Activated naive CD4-positive, alpha-beta T cell treated with anti-CD3 and anti-CD28 coated beads, Interleukin-2, amount 50 U/mL, for 72 hours (primary cell): ENCODE measurements at regions not wholly inside any gene's neighbourhood (a gene's known extent, or its start where the extent isn't known, plus 50 kb on each side); places are given as distances from the start of the nearest gene placed in this dataset.
A peak's percentile ranks its signal among the peaks of the same experiment; 100 is the strongest.

Experiments
- ATAC-seq, 2 donors: fragments of 150-1000 bp; cut with Tn5 transposase; 2 replicates each; pipeline ENCODE4 v1.10.0; 2021; ENCODE audit warnings: mild to moderate bottlenecking in 2 of 2, moderate library complexity in 2 of 2
- DNase-seq, 2 donors: peaks; one replicate each; pipeline ENCODE4 v3.0.0; 2021 to 2022; ENCODE audit warnings: low spot score in 2 of 2
- H3K27ac Mint-ChIP-seq, 2 donors: one replicate each; pipeline ENCODE4 v1.8.0; 2022; ENCODE audit warnings: mild to moderate bottlenecking in 2 of 2, mixed read lengths in 2 of 2
- H3K36me3 Mint-ChIP-seq, 2 donors: one replicate each; pipeline ENCODE4 v1.8.0; 2022; ENCODE audit warnings: mixed read lengths in 2 of 2
- H3K9me3 Mint-ChIP-seq, 2 donors: one replicate each; pipeline ENCODE4 v1.8.0; 2022; ENCODE audit warnings: mixed read lengths in 2 of 2

DNA sequence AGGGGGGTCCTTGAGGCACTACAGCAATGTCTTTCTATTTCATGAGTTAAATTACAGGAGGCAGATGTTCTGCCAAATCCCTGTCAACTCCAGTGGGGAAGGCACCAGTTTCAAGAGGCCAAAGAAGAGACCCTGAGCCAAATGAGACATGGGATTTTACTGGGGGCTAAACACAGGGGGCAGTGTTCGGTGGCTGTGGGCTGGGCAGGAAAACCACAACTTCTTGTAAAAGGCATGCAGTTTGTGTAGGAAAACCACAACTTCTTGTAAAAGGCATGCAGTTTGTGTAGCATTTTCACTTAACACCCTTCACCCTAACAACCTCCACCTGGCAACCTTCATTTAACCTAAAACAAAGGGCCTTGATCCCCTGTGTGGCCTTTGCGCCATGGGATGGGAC is 61.0 kb downstream of the POLR2M start:
- Mint-ChIP-seq H3K9me3 (no peaks in the 10 kb centered on the region), H3K36me3 (no peaks in the 10 kb centered on the region), H3K27ac (no peak overlapping the region)
- DNase-seq = no peak
- ATAC-seq = no peak

DNA sequence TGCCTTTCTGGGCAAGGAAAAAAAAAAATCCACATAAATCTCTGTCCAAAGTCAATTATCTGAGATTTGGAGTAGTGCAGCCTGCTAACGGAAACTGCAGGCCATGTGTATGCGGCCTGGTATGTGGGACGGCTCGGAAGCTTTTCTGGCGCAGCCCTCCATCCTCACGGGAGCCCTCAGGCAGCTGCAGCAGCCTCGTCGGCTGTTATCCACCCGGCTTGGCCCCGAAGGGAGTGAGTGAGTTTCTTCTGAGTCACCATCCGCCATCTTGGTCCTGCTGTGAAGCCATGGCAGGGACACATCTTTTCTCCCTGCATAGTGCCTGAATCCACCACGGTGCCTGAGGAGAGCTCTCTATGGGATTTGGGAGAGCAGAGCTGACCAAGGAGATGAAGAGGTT is 62.8 kb downstream of the POLR2M start:
- no peak overlapping the region for H3K27ac Mint-ChIP-seq
- no peak for ATAC-seq
- H3K9me3 Mint-ChIP-seq = no peaks in the 10 kb centered on the region
- DNase-seq = no peak
- H3K36me3 Mint-ChIP-seq = no peaks in the 10 kb centered on the region

DNA sequence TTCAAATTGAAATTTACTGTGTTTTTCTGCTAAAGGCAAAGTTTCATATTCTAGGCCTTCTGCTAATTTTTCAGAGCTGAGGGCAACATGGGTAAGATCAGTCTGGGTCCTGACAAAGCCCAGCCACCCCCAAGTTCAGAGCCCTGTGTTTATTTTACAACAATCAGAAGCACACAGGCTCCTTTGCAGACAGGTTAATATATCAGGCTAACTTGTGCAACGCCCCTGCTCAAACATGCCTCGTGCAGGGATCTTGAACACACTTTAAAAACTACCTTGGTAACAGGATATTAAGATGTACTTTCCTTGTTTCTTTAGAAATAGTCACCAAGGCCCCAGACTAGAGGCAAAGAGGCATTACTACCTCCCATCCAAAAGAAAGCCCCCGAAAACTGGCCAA is 64.0 kb downstream of the POLR2M start:
- H3K9me3 Mint-ChIP-seq = no peaks in the 10 kb centered on the region
- no peak overlapping the region for H3K27ac Mint-ChIP-seq
- no peak for ATAC-seq
- DNase-seq = no peak
- no peaks in the 10 kb centered on the region for H3K36me3 Mint-ChIP-seq

DNA sequence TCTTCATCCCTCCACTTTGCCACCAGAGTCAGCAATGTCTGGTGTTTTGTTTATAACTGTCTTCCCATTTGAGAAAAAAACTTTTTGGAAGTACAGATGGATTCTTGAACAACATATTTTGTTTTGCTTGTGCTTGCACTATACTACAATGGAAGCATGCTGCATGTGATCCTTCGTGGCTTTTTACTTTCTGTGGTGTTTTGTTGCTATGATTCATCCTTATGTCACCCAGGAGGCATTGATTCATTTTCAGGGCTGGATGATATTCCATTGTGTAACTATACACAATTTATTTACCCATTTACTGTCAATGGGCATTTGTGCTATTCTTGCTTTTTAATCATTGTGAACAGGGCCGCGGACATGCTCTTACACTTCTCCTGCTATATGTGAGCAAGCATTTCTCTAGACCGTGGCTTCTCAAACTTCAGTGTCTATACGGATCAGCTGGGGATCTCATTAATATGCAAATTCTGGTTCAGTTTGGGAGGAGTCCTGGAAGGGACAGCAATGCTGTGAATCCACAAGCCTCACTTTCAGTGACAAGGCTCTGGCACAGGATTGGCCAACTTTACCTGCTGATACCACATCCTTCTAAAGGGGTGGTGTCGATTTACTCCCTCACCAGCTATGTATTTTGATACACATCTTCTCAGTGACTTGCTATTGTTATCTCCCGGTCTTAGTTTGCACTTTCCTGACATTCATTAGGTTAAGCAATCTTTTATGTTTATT is 65.9 kb downstream of the POLR2M start:
- Mint-ChIP-seq H3K9me3 (no peaks in the 10 kb centered on the region), H3K27ac (no peak overlapping the region), H3K36me3 (no peaks in the 10 kb centered on the region)
- peak; percentile 54 to 79 for ATAC-seq
- no peak for DNase-seq

DNA sequence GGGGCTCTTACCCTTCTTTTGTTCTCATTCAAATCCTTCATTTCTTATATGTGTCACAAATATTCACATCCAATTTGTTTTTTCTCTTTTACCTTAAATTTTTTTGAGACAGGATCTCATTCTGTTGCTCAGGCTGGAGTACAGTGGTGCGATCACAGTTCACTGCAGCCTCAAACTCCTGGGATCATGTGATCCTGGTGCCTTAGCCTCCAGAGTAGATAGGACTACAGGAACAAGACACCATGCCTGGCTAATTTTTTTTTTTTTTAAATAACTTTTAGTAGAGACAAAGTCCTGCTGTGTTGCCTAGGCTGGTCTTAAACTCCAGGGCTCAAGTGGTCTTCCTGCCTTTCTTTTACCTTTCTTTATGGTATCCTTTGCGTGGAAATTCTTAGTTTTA is 66.5 kb downstream of the POLR2M start:
- no peak for DNase-seq
- no peak for ATAC-seq
- no peaks in the 10 kb centered on the region for H3K9me3 Mint-ChIP-seq
- H3K36me3 Mint-ChIP-seq = no peaks in the 10 kb centered on the region
- H3K27ac Mint-ChIP-seq = no peak overlapping the region

DNA sequence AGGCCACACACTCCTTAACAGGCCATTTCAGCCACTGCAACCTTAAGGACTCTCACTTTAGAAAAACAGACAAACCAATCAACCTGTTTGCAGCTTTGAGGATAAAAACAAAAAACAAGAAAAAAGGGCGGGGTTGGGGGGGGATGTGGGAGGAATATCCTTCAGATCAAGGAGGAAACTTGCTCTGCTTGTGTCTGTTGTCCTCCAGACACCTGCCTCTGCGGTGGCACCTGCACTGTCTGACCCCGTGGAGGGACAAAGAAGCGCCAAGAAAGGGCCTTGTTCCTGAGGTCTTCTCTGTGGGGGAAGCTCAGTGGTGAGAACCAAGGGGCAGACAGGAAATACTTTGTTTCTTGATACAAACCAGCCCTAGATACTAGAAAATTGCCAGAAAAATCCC is 70.5 kb downstream of the POLR2M start:
- Mint-ChIP-seq H3K27ac (no peak overlapping the region), H3K36me3 (no peaks in the 10 kb centered on the region), H3K9me3 (no peaks in the 10 kb centered on the region)
- no peak for DNase-seq
- ATAC-seq = no peak

DNA sequence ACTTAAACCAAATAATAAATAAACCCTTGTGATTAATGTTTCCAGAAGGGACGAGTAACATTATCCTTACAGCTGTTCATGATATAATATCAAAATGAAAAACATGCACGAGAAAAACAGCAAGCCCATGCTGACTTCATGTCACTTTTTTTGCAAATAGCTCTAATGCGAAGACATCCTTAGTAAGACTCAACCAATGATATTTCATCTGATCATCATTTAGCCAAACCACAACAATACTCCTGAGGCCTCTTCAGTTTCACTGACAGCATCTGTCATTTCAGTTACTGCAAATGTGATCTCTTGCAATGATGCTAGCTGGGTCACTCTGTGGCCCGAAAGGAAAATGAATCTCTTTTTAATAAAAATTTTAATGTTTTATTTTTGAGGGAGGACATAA is 74.0 kb downstream of the POLR2M start:
- no peaks in the 10 kb centered on the region for H3K9me3 Mint-ChIP-seq
- no peaks in the 10 kb centered on the region for H3K36me3 Mint-ChIP-seq
- no peak for DNase-seq
- peak in 1 of 2 donors; percentile 58 for ATAC-seq
- no peak overlapping the region for H3K27ac Mint-ChIP-seq

DNA sequence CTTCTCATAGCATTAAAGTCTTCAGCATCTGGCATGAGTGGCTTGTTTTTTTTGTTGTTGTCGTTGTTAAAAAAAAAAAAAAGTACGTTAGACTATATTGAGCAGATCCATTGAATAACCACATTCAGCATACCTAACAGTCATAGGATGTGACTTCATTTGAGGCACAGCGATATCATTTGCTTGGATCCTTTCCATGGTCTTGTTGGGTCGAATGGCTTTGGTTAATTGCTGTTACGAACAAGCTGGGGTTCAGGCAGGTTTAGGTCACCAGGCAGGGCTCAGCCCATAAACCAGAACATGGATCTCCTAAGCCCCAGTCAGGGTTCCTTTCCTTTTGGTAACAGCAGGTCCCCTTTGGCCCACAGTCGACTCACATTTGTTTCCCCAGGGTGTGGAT is 76.2 kb downstream of the POLR2M start:
- Mint-ChIP-seq H3K36me3 (no peaks in the 10 kb centered on the region), H3K9me3 (no peaks in the 10 kb centered on the region), H3K27ac (no peak overlapping the region)
- ATAC-seq (no peak), DNase-seq (no peak)

DNA sequence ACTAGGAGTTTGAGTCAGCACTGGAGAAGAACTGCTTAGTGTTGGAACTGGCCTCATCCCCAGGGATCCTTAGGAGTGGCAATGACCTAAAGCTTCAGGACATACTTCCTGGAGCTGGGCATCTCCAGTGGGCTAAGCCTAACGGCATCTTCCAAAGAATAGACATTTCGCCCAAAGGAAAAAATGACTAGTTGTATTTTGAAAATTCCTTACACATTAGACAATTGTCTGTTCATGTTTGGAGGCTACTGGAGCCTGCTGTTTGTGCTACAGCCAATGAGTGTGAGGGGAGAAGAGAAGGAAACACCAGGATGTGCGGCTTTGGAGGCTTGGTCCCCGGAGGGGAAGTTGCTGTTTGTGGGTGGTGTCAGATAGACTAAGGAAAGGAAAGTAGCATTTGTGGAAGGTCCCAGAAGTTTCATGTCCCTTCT is 77.6 kb downstream of the POLR2M start:
- no peaks in the 10 kb centered on the region for H3K9me3 Mint-ChIP-seq
- no peak overlapping the region for H3K27ac Mint-ChIP-seq
- no peaks in the 10 kb centered on the region for H3K36me3 Mint-ChIP-seq
- ATAC-seq = no peak
- DNase-seq = no peak

DNA sequence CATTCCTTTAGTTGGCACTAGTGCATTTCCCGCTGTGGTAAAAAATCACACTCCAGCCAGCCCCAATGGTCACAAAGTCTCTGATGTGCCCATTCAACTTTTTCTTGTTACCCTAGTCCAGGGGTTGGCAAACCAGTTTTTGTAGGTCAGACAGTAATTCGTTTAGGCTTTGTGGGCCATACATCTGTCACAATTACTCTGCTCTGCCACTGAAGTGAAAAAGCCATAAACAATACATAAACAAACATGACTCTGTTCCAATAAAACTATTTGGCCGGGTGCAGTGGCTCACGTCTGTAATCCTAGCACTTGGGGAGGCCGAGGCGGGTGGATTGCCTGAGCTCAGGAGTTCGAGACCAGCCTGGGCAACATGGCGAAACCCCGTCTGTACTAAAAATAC is 78.5 kb downstream of the POLR2M start:
- no peak for ATAC-seq
- no peak for DNase-seq
- no peaks in the 10 kb centered on the region for H3K9me3 Mint-ChIP-seq
- no peaks in the 10 kb centered on the region for H3K36me3 Mint-ChIP-seq
- no peak overlapping the region for H3K27ac Mint-ChIP-seq

DNA sequence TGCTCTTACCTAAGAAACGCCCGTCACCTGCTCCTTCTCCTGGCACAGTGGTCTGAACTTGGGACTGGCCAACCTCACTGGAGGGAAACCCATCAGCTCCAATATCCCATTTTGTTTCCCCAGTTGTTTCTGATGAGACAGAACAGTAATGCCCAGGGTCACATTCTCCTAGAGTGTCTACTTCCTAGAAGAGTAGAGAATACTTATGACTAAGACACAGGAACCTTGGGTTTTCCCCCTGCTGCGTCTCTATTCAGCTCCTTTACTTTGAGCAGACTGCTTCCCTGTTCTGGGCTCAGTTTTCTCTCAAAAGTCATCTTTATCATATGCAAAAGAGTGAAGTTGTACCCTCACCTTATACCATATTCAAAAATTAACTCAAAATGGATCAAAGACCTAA is 79.4 kb downstream of the POLR2M start:
- H3K9me3 Mint-ChIP-seq = no peaks in the 10 kb centered on the region
- H3K27ac Mint-ChIP-seq = no peak overlapping the region
- ATAC-seq (peak; percentile 55 to 81), DNase-seq (no peak)
- no peaks in the 10 kb centered on the region for H3K36me3 Mint-ChIP-seq

DNA sequence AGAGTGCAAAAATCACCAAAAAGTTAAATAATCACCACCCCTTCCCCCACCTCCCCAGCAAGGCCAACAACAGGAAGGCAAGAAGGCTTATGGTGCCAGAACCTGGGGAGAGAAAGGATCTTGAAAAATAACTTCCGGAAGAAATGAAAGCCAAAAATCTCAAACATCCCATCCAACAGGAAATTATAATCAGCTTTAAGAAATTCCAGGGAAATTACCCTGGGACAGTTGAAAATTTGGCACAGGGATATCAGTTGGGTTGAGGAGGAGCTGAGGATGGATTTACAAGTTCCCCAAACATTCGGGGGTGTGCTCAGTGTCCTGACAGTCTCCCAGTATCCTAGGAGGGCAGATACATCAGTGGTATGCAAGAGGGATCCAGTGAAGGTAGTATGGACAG is 82.7 kb downstream of the POLR2M start:
- no peak for DNase-seq
- H3K27ac Mint-ChIP-seq = no peak overlapping the region
- no peaks in the 10 kb centered on the region for H3K9me3 Mint-ChIP-seq
- H3K36me3 Mint-ChIP-seq = no peaks in the 10 kb centered on the region
- no peak for ATAC-seq

DNA sequence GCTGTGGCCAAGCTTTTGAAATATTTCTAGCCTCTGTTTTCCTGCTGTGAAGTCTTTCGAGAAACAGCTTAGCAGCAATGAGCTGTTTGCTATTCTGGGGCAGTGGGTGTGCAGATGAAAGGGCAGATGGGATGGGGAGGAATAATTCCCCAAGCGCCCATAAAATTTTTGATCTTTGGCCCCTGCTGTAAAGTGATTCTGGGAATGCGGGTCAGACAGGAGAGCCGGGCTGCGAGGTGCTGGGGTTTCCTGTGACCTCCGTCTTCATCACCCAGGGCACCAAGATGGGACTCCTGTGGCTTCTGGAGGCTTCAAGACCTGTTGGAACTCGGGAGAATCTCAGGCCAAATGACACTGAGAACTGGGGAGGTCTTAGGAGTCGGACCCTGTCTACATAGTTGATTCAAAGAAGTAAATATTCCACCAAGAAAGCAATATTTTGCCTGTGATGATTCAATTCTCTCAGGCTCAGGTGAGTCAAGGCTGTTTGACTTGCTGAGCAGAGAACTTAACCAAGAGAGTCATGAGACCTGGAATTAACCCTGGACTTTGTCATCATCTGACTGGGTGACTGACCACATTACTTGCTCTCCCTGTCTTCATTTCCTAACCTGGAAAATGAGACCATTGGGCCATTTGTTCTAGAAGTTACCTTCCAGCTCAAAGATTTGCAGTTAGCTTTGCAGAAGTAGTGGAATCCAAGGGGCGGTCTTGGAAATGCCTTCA is 86.4 kb downstream of the POLR2M start:
- DNase-seq = no peak
- ATAC-seq = no peak
- no peaks in the 10 kb centered on the region for H3K9me3 Mint-ChIP-seq
- no peaks in the 10 kb centered on the region for H3K36me3 Mint-ChIP-seq
- H3K27ac Mint-ChIP-seq = no peak overlapping the region

DNA sequence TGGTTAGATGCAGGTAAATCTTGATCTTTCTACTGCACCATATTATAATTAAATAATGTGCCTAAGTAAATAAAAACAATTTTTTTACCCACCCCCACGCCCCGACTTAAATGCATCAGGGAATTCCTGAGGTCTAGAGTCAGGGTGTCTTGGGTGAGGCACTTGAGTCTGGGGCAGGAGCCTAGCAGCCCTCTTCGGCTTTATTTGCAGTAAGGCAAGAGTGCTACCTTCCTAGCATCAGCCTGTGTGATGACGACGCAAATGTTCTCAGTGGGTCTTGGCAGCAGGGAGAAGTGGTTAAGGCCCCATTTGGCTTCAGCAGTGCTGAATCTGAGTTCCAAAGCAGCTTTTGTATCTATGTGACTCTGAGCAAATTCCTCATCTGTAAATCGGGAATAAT is 88.7 kb downstream of the POLR2M start:
- Mint-ChIP-seq H3K9me3 (no peaks in the 10 kb centered on the region), H3K27ac (no peak overlapping the region), H3K36me3 (no peaks in the 10 kb centered on the region)
- DNase-seq (no peak), ATAC-seq (no peak)

DNA sequence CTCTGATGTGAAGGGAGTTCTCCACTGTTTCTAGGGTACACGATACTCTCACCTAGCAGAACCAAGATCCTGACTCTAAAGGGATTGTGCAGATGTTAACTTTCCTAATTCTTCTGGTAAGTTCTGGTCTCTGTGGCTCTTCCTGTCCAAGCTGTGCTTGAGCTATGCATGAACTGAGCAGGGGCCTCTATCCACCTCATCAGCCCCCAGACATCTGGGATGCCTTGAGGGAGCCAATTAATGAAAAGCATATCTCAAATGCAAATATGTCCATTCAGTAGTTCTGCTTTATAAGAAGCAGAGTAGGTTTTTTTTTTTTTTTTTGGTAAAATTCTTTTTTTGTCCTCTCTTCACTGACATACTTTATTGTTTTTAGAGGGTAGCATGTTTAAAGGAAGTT is 89.6 kb downstream of the POLR2M start:
- DNase-seq = no peak
- Mint-ChIP-seq H3K36me3 (no peaks in the 10 kb centered on the region), H3K9me3 (no peaks in the 10 kb centered on the region), H3K27ac (no peak overlapping the region)
- no peak for ATAC-seq

DNA sequence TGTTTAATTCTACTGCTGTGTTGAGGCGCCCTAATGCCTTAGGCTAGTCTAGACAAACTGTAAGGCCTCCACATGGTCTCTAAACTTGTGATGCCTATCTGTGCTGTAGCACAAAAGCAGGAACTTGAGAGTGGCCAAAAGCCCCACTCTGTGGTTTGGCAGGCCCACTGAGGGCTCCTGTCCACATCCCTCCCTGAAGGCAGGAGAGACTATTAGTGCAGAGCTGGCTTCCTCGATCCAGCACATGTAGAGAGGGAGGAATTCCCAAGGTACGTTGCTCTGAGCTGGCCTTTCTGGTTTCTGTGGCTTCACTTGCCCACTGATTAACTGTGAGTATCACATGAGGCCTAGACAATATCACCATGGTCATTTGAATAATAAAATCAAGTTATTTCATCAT is 90.6 kb downstream of the POLR2M start:
- Mint-ChIP-seq H3K27ac (no peak overlapping the region), H3K9me3 (no peaks in the 10 kb centered on the region), H3K36me3 (no peaks in the 10 kb centered on the region)
- DNase-seq = no peak
- ATAC-seq = no peak

DNA sequence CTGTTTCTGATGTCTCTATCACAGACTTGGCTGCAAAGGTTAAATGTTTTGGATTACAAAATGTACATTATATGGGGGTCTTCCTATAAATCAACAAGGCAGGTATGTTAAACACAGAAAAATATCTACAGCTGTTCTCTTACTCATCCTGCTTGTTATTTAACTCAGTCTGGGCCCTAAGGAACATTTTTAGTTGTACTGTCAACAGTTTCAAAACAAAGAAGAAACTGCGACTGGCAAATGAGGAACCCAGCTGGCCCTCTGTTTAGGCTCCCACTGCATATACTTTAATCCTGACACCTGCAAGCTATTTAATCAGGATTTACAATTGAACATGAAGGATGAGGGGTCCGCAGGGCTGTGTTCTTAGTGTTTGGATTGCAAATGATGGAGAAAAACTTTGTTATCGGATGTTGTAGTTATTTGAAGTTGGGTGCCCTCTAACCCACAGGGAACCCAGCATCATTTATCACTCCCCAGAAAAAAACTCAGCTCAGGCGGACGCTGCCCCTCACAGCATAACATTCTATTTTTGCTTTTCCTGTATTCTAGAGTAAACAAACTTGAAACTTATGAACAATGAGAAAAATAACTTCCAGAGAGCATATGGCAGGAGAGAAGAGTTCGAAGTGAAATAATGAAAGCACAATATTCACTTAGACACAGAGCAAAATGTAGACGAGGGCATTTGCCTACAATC is 91.2 kb downstream of the POLR2M start:
- Mint-ChIP-seq H3K27ac (no peak overlapping the region), H3K9me3 (no peaks in the 10 kb centered on the region), H3K36me3 (no peaks in the 10 kb centered on the region)
- ATAC-seq = no peak
- DNase-seq = no peak

DNA sequence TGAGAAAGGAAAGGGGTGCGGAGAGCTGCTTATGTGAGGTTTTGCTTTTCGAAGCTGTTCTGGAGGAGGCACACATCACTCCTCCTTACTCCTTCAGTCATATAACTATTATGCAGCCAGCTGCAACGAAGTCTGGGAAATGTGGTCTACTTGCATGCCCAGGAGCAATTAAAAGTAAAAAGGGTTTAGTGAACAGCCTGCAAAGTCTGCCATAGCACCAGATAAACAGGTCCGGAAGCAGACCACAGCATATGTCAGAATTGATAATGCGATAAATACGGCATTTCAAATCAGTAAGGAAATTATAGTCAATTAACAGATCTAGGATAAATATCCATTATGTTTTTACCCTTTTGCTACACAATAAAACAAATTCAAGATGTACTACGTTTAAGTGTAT is 99.5 kb downstream of the POLR2M start:
- ATAC-seq (no peak), DNase-seq (no peak)
- Mint-ChIP-seq H3K9me3 (no peaks in the 10 kb centered on the region), H3K36me3 (no peaks in the 10 kb centered on the region), H3K27ac (no peak overlapping the region)
